ENCODE measurements at regions not wholly inside any gene's neighbourhood (a gene's known extent, or its start where the extent isn't known, plus 50 kb on each side); places are given as distances from the start of the nearest gene placed in this dataset.
"Not testable (repeated sequence)": the region's sequence is repeated elsewhere in the genome, so short reads cannot be mapped to it uniquely, and the experiment has no call there.

DNA sequence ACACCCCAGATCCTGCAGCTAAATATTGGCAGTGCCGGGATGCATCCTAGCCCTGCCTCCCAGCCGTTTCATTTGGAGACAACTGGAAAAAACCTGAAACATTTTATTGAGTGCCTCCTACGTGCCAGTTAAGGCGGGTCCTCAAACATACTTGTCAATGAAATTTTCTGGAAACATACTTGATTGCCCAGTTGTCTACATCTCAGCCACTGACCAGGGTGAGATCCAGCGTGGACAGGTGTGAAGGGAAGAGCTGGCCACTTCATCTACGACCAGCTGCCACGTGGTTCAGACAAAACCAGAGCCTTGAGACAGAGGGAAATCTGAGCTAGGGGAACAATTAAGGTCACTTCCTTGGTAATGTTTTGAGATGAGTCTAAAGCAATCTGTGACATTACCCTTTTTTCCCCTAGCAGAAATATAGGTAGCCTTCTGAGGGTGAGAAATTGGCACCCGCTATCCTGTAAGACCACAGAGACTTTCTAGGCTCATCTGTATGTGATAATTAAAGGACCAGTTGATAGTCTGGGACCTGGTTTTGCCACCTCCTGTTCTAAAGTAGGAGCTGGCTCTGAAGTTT, 116.3 kb upstream of the MTHFD1L start:
- no peak for FAIRE-seq
- no peak for DNase-seq (ENCODE audit: insufficient read length, low spot score)
- TF ChIP-seq POLR2A (IDR thresholded peaks at IDR 0.05; ENCODE audit: low read depth, low read length): no peak

DNA sequence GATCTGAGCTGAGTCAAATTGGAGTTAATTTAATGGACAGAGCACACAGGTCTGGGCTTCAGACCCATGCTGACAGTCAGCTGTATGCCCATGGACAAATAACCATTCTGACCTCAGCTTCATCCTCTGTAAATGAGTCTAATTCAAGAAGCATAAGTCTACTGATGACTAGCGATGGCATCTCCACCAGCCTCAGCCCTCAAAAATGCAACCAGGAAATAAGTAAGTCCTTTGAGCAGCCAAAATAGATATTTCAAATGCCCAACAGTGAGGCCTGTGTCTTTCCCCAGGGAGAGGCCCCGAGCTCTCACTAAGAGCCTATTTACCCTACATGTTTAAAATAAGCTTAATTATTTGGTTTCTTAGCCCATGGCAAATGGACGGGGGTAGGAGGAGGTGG, 114.2 kb upstream of the MTHFD1L start:
- TF ChIP-seq POLR2A (IDR thresholded peaks at IDR 0.05; ENCODE audit: low read depth, low read length): no peak
- DNase-seq (ENCODE audit: insufficient read length, low spot score): no peak
- FAIRE-seq: no peak

DNA sequence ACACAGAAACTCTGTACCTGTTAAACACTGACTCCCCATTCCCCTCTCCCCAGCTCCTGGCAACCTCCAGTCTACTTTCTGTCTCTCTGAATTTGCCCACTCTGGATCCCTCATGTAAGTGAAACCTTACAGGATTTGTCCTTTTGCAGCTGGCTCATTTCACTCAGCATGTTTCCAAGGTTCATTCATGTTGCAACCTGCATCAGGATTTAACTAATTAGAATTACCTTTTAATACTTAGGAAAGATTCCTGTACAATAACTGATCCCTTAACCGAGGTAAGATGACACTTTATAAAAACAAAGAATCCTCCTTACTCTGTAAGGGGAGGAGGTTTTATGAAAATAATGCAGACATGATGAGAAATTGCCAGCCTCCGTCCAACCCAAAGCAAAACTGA, 113.1 kb upstream of the MTHFD1L start:
- no peak for TF ChIP-seq POLR2A (IDR thresholded peaks at IDR 0.05; ENCODE audit: low read depth, low read length)
- no peak for DNase-seq (ENCODE audit: insufficient read length, low spot score)
- no peak for FAIRE-seq

DNA sequence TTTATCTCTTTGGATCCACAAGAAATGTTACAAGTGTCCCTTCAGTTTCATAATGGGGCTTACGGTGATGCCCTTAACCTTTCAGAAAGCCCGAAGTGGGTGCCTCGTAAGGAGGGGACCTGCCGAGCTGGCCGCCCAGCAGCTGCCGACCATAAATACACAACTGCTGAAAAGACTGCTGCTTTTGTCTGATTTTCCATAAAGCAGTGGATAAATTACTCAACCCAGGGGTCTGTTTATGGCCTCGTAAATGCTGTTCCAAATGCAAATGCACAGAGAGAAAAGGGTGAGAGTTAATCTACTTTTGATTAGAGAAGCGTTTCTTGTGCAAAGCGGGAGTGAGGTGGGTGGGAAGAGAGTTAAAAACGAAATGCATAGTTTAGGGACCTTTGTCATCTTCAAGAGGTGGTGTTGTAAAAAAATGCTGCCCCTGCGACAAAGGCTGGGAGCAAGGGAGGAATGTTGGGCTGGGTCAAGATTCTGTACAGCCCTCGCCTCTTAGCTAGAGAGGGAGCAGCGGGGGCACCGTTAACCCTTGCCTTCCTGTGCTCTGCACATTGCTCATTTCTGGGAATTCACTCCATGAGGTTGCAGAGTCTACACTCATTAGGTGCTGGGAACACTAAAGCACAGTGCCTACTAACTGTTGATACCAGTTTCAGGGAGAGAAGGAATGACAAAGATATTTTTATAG, 112.0 kb upstream of the MTHFD1L start:
- FAIRE-seq (no peak), DNase-seq (ENCODE audit: insufficient read length, low spot score) (no peak)
- no peak for TF ChIP-seq POLR2A (IDR thresholded peaks at IDR 0.05; ENCODE audit: low read depth, low read length)

DNA sequence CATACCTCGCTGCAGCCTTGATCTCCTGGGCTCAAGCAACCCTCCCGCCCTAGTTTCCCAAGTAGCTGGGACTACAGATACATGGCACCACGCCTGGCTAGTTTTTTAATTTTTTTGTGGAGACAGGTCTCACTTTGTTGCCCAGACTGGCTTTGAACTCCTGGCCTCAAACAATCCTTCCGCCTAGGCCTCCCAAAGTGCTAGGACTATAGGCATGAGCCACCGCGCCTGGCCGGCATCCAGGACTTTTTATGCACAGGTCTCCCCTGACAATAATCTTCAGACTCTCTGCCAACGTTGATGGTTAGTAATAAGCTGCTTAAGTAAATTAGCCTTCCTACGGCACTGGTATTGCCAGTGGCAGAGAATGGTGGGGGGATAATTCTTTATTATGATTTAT, 110.5 kb upstream of the MTHFD1L start:
- no peak for FAIRE-seq

DNA sequence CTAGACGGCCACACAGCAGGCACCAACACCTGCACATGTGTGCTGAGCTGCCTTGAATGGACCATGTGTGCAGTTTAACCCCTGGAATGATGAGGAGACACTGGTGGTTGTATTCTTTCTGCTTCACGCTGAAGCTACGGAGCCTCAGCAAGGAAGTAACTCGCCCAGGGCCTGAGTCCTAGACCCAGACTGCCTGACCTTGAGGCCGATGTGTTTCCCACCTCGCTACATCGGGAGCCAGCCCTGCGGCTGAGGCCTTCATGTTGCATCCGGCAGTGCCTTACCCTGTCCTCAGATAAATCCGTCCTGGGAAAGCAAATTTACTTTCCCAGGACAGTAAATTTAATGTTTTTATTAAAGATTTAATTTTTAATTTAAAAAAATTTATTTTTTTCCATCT, 110.0 kb upstream of the MTHFD1L start:
- no peak for TF ChIP-seq POLR2A (IDR thresholded peaks at IDR 0.05; ENCODE audit: low read depth, low read length)
- no peak for FAIRE-seq
- DNase-seq (ENCODE audit: insufficient read length, low spot score): no peak

More for the DNA sequence above, 110.5 kb upstream of the MTHFD1L start:
- no peak for DNase-seq (ENCODE audit: insufficient read length, low spot score)
- no peak for TF ChIP-seq POLR2A (IDR thresholded peaks at IDR 0.05; ENCODE audit: low read depth, low read length)

DNA sequence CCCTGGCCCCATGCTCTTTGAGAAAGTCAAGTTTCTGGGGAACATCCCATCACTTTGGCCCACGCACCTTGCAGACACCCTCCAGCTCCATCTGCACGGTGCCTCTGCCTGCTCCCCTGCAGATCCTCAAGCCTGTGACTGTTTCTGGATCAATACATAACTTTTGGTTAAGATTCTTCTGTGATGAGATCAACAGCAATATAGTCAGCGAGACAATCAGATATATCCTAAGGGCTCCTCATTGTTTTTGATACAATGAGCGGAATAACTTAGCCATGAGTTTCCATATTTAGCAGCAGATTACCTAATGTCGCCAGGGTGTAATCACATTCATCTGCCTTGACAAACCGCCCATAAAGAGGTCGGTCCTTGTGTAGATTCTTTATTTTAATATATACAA, 109.3 kb upstream of the MTHFD1L start:
- no peak for FAIRE-seq
- no peak for TF ChIP-seq POLR2A (IDR thresholded peaks at IDR 0.05; ENCODE audit: low read depth, low read length)
- no peak for DNase-seq (ENCODE audit: insufficient read length, low spot score)

DNA sequence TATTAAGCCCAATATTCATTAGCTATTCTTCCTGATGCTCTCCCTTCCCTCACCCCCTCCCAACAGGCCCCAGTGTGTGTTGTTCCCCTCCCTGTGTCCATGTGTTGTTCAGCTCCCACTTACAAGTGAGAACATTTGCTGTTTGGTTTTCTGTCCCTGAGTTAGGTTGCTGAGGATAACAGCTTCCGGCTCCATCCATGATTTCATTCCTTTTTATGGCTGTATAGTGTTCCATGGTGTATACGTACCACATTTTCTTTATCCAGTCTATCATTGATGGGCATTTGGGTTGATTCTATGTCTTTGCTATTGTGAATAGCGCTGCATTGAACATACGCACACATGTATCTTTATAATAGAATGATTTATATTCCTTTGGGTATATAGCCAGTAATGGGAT, 107.7 kb upstream of the MTHFD1L start:
- FAIRE-seq; DNase-seq (ENCODE audit: insufficient read length, low spot score): not testable (repeated sequence)

DNA sequence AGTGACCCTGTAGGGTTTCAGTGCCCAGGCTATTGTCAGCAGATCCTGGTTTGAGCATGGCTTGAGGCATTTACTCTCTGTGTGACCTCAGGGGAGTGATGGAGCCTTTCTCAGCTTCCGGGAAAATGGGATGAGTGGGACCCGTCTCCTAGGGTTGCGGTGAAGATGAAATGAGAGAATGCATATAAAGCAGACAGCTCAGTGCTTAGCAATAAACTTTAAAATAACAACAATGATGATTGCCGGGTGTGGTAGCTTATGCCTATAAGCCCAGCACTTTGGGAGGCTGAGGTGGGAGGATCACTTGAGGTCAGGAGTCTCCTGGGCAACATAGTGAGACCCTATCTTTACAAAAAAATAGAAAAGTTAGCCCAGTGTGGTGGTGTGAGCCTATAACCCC, 106.0 kb upstream of the MTHFD1L start:
- TF ChIP-seq POLR2A (IDR thresholded peaks at IDR 0.05; ENCODE audit: low read depth, low read length): no peak
- FAIRE-seq (no peak), DNase-seq (ENCODE audit: insufficient read length, low spot score) (no peak)

DNA sequence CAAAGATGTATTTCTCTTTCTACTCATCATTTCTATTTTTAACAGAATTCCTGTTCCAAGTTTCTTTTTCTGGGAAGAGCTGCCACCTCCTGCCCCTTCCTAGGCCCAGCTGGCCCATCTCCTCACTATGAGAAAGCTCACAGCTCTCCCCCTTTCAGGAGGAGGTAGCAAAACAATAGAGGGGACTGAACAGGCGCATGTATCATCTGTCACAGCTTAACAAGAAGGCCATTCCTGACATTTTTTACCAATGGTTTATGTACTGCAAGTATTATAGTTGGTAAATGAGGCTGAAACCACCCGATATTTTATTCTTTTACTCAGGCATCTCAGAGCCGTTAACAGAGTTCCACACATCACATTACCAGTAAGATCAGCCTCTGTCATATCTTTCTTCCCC, 103.7 kb upstream of the MTHFD1L start:
- DNase-seq (ENCODE audit: insufficient read length, low spot score): no peak
- FAIRE-seq: no peak
- TF ChIP-seq POLR2A (IDR thresholded peaks at IDR 0.05; ENCODE audit: low read depth, low read length): no peak

DNA sequence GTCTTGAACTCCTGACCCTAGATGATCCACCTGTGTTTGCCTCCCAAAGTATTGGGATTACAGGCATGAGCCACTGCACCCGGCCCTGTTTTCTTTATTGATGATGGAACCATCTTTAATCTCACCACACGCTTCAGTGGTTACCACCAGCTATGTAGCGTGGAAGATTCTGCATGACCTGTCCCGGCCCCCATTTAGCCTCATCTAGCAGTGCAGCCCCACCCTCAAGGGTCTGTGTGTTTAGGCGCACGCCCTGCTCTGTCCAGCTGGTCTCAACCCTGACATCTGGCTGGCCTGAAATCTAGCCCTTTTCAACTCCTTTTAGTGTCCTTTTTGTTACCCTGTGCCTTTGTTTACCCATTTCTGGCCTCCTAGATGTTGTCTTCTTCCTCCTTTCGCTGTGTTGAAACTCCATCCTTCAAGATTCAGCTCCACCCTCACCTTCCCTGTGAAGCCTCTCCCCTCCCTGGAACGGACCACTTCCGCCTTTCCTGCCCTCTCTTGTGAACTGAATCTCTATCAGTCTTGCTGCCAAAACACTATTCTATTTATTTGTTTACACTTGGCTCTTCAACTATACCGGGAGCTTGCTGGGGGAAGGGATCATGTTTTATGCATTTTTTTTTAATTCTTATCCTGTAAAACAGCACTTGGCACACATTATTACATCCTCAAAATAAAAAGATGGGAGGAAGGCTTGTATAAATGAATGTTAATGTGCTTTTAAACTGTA, 101.0 kb upstream of the MTHFD1L start:
- FAIRE-seq: no peak
- no peak for TF ChIP-seq POLR2A (IDR thresholded peaks at IDR 0.05; ENCODE audit: low read depth, low read length)
- DNase-seq (ENCODE audit: insufficient read length, low spot score): no peak

DNA sequence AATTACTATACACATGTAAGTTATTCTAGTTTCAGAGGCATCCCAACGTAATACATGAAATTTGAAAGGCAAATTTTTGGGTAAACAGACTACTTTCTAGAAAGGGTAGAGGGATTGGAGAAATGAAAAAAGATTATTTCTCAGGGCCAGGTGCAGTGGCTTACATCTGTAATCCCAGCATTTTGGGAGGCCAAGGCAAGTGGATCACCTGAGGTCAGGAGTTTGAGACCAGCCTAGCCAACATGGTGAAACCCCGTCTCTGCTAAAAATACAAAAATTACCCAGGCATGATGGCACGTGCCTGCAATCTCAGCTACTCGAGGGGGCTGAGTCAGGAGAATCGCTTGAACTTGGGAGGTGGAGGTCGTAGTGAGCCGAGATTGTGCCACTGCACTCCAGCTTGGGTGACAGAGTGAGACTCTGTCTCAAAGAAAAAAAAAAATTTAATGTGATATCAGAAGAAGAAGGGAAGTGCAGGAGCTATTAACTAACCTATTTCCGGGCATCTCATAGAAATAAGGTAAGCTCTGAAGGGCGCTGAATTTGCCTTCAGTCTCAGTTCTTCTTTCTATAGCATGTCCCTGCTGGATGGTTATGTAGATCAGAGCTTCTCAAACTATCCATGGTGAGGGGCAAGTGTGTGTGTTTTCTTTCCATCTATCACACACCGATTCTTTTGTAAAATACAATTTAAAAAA, 100.3 kb upstream of the MTHFD1L start:
- DNase-seq (ENCODE audit: insufficient read length, low spot score) (no peak), FAIRE-seq (no peak)
- TF ChIP-seq POLR2A (IDR thresholded peaks at IDR 0.05; ENCODE audit: low read depth, low read length): no peak

DNA sequence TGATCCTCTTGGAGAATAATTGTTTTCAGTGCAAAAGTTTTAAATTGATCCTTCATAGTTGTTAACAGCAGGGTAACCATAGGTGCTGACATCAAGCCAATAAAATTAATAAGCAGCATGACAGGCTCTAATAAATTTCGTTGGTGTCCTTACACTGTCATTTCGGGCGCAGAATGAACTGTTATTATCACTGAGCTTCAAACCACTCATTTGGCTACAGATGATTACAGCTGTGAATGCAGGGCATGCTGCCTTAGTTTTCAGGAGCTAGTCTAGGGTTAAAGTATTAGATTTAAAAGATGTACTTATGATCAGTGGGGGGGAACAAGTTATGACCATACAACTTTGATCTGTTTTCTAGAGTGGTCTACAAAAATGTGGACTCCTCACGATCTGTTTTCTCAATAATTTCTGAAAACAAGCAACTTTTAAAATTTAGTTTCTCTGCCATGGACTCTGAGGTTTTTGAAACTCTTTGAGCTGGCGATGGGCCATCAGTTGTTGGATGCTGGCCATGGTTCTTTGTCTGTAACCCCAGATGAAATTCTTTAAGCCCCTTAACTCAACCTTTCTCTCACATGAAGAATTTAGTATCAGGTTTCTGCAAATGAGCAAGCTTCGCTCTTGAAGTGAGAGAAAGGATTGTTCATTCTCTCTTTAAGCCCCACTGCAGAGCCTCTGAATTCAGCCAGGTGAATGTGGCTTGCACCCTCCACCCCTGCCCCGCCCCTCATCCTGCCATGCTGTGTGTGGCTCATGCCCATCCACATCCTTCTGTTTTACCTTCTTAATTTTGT, 99.1 kb upstream of the MTHFD1L start:
- DNase-seq (ENCODE audit: insufficient read length, low spot score) (no peak), FAIRE-seq (no peak)
- TF ChIP-seq POLR2A (IDR thresholded peaks at IDR 0.05; ENCODE audit: low read depth, low read length): no peak

DNA sequence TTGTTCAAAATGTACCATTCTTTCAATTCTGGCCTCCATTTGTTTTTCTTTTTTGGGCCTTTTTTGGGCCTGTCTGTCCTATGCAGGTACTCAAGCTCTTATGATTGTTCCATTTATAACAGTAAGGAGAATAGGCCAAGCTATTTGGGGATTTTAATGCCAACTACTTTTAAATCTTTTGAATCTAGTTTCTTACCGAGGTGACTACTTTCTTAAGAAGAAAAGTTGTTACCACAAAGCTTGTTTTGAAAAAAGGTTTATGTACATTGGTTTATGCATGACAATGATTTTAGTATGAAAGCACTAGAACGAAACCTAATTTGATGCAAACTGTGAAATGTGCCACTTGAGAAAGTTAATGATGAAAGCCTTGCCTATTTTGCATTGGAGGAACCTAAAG, 98.3 kb upstream of the MTHFD1L start:
- no peak for TF ChIP-seq POLR2A (IDR thresholded peaks at IDR 0.05; ENCODE audit: low read depth, low read length)
- DNase-seq (ENCODE audit: insufficient read length, low spot score): no peak
- no peak for FAIRE-seq
